GM12878 (cell line): ENCODE measurements at regions not wholly inside any gene's neighbourhood (a gene's known extent, or its start where the extent isn't known, plus 50 kb on each side); places are given as distances from the start of the nearest gene placed in this dataset.

Experiments
- ATAC-seq: fragments of 200-7000 bp; cut with Tn5 transposase; 3 replicates; pipeline ENCODE4 v1.9.1; 2020; ENCODE audit warnings: mild to moderate bottlenecking, moderate library complexity
- BruUV-seq: library from RNA; stranded (reverse); fragments of 400-500 nt; replicated peaks from 2 replicates; lab custom pipeline; 2021; lab: Mats Ljungman, UMichigan
- CTCF ChIA-PET: fragments of 300-600 bp; sonication (Branson Sonifier 250); formaldehyde crosslinking; extraction: SDS; loops from one replicate; lab custom pipeline; 2021; ENCODE audit warnings: inconsistent platforms; lab: Yijun Ruan, JAX
- POLR2A ChIA-PET: fragments of 350-600 bp; formaldehyde crosslinking; extraction: SDS; loops from one replicate; lab custom pipeline; 2021; ENCODE audit warnings: inconsistent platforms; lab: Charles Lee
- RAD21 ChIA-PET: fragments of 300-600 bp; sonication (Branson Sonifier 250); formaldehyde crosslinking; loops from one replicate; lab custom pipeline; 2023; ENCODE audit warnings: antibody characterized with exemption; ENCODE audit not compliant: unreplicated experiment; lab: Charles Lee
- SMC1A ChIA-PET: fragments of 300-600 bp; sonication (Branson Sonifier 250); formaldehyde crosslinking; loops from one replicate; lab custom pipeline; 2023; ENCODE audit not compliant: unreplicated experiment, uncharacterized antibody; lab: Charles Lee
- DNase-seq: peaks from one replicate; pipeline ENCODE4 v3.0.0-alpha.2; 2011; ENCODE audit warnings: low read depth, low spot score
- FAIRE-seq: peaks from 3 replicates; lab custom pipeline; 2011; peaks lifted over from hg19 to GRCh38; lab: Jason Lieb, UNC
- H2AFZ ChIP-seq: 2 replicates; pipeline ENCODE4 v1.6.0; 2011; ENCODE audit warnings: low read depth, low read length, control low read depth; ENCODE audit not compliant: control insufficient read depth
- H3K27ac ChIP-seq: 2 replicates; pipeline ENCODE4 v1.5.1; 2011; ENCODE audit warnings: control low read depth; ENCODE audit not compliant: control insufficient read depth, insufficient read depth
- H3K27me3 ChIP-seq, 2 experiments: replicated peaks in 1 of 2; 2 replicates each; pipeline versions ENCODE4 v1.6.0 to v1.6.1; 2011; ENCODE audit warnings: low read length in 1 of 2; ENCODE audit not compliant: control insufficient read depth in 2 of 2, insufficient read depth in 2 of 2
- H3K36me3 ChIP-seq, 2 experiments: 2 replicates each; pipeline ENCODE4 v1.5.1; 2011; ENCODE audit warnings: low read length in 1 of 2; ENCODE audit not compliant: control insufficient read depth in 2 of 2, insufficient read depth in 2 of 2
- H3K4me1 ChIP-seq: 2 replicates; pipeline ENCODE4 v1.6.1; 2011; ENCODE audit warnings: mild to moderate bottlenecking, low read length, moderate library complexity, mixed read lengths; ENCODE audit not compliant: control insufficient read depth, insufficient read depth
- H3K4me2 ChIP-seq: 2 replicates; pipeline ENCODE4 v1.6.0; 2011; ENCODE audit warnings: control low read depth; ENCODE audit not compliant: control insufficient read depth, insufficient read depth
- H3K4me3 ChIP-seq: fragments of 200-600 bp; sonication (generic); 2 replicates; pipeline ENCODE4 v1.5.1; 2016
- H3K79me2 ChIP-seq: 2 replicates; pipeline ENCODE4 v1.6.0; 2011; ENCODE audit warnings: low read length; ENCODE audit not compliant: control insufficient read depth, insufficient read depth
- H3K9ac ChIP-seq: 2 replicates; pipeline ENCODE4 v1.8.0; 2011; ENCODE audit warnings: low read length, control low read depth, mixed read lengths; ENCODE audit not compliant: control insufficient read depth, insufficient read depth
- H3K9me3 ChIP-seq: replicated peaks from 3 replicates; pipeline ENCODE4 v1.5.1; 2011; ENCODE audit warnings: mild to moderate bottlenecking, low read length; ENCODE audit not compliant: control insufficient read depth, insufficient read depth
- H4K20me1 ChIP-seq: 2 replicates; pipeline ENCODE4 v1.6.0; 2011; ENCODE audit not compliant: control insufficient read depth, insufficient read depth
- ELK1 ChIP-seq: IDR thresholded peaks from 2 replicates; pipeline ENCODE4 v1.6.1; 2012; ENCODE audit warnings: low read depth, low read length, improper control_type of control experiment
- IKZF2 ChIP-seq, 2 experiments: fragments of 450-650 bp; IDR thresholded peaks; 2 replicates each; pipeline ENCODE4 v1.6.1; 2017; ENCODE audit warnings: mild to moderate bottlenecking in 2 of 2, moderate library complexity in 2 of 2
- NRF1 ChIP-seq: conservative IDR thresholded peaks from 2 replicates; pipeline ENCODE4 v1.6.1; 2011; ENCODE audit warnings: mild to moderate bottlenecking, low read depth, low read length, improper control_type of control experiment
- PBX3 ChIP-seq: IDR thresholded peaks from 2 replicates; pipeline ENCODE4 v1.6.1; 2011; ENCODE audit warnings: mild to moderate bottlenecking, low read depth, low read length, moderate library complexity; ENCODE audit not compliant: insufficient replicate concordance
- PKNOX1 ChIP-seq: fragments of 450-650 bp; IDR thresholded peaks from 2 replicates; pipeline ENCODE4 v1.6.1; 2016; ENCODE audit warnings: mild to moderate bottlenecking
- SREBF2 ChIP-seq: IDR thresholded peaks from 2 replicates; pipeline ENCODE4 v1.6.1; 2012; ENCODE audit warnings: mild to moderate bottlenecking, low read length
- ZNF592 ChIP-seq: fragments of 450-650 bp; IDR thresholded peaks from 2 replicates; pipeline ENCODE4 v1.6.1; 2017; ENCODE audit warnings: mild to moderate bottlenecking, moderate library complexity
- ZNF687 ChIP-seq: fragments of 450-650 bp; IDR thresholded peaks from 2 replicates; pipeline ENCODE4 v1.6.1; 2017; ENCODE audit warnings: mild to moderate bottlenecking, moderate library complexity
- WGBS: methylation state at CpG from one replicate; pipeline ENCODE4 v1.1.6; 2016; ENCODE audit warnings: low lambda C conversion rate; ENCODE audit not compliant: insufficient replicate concordance, insufficient coverage; ENCODE audit errors: missing lambda C conversion rate; 5-methylcytosine and 5-hydroxymethylcytosine counted together
- in situ Hi-C: fragments of 300-500 bp; cut with MboI; formaldehyde crosslinking; loops from 9 replicates; pipeline ENCODE4 v1.14.3; 2018; ENCODE audit warnings: mixed read lengths
- intact Hi-C: fragments of 100-400 bp; cut with micrococcal nuclease; formaldehyde crosslinking; loops from one replicate; pipeline ENCODE4 v1.14.2; 2022; ENCODE audit not compliant: unreplicated experiment

- no peak for TF ChIP-seq NRF1
- TF ChIP-seq ELK1 = no peak
Observed at GRCh38 chr5:98299435-98299834, 474.0 kb upstream of the RGMB start (continued).

- SMC1A ChIA-PET = no interaction called here
- H2AFZ ChIP-seq = no peak overlapping the region
- no peaks in the 10 kb centered on the region for H3K36me3 ChIP-seq
- POLR2A ChIA-PET = no interaction called here
- H4K20me1 ChIP-seq = no peaks in the 10 kb centered on the region
- 58% methylated on average over 2 of the region's 2 CpGs for WGBS
- H3K27me3 ChIP-seq = no peaks in the 10 kb centered on the region
- no peak overlapping the region for H3K4me2 ChIP-seq
- no peak overlapping the region for H3K9ac ChIP-seq
- H3K4me1 ChIP-seq = no peaks in the 10 kb centered on the region
- no peaks in the 10 kb centered on the region for H3K79me2 ChIP-seq
- CTCF ChIA-PET = interaction anchor here (1.1 to 1.2 kb wide), 2 partner anchors 10 to 18 kb away, joined by 4 read pairs; no protein-coding TSS in a partner anchor
- DNase-seq = no peak
- no TSS peak for BruUV-seq
- H3K4me3 ChIP-seq = no peak overlapping the region
- no peak for FAIRE-seq
- in situ Hi-C loops (no loop called here), intact Hi-C loops (no loop called here)
- RAD21 ChIA-PET = no interaction called here
- no peak for ATAC-seq
- H3K27ac ChIP-seq = no peak overlapping the region
- no peaks in the 10 kb centered on the region for H3K9me3 ChIP-seq
- TF ChIP-seq PBX3 (no peak), IKZF2 (IDR thresholded peaks at IDR 0.05) (no peak), ELK1 (no peak), SREBF2 (no peak), ZNF592 (no peak), ZNF687 (no peak), PKNOX1 (no peak)
Observed at GRCh38 chr5:98301547-98301946, 471.9 kb upstream of the RGMB start.
